ENCODE measurements at regions not wholly inside any gene's neighbourhood (a gene's known extent, or its start where the extent isn't known, plus 50 kb on each side); places are given as distances from the start of the nearest gene placed in this dataset.

- TF ChIP-seq CTCF (IDR thresholded peaks at IDR 0.05; ENCODE audit: low read depth, low read length) (no peak), EZH2phosphoT487 (IDR thresholded peaks at IDR 0.05; ENCODE audit: low read depth) (no peak)
Measured at GRCh38 chr7:68476966-68477365, 1121.3 kb upstream of the AUTS2 start.

Data from OCI-LY3 (cell line).